NCI-H345 treated with DMSO at 0.1 percent for 48 hours (cell line): ENCODE measurements at regions not wholly inside any gene's neighbourhood (a gene's known extent, or its start where the extent isn't known, plus 50 kb on each side); places are given as distances from the start of the nearest gene placed in this dataset.

Source experiments
- DNase-seq: peaks from one replicate; lab custom pipeline; 2025; ENCODE audit not compliant: unreplicated experiment; lab: John Stamatoyannopoulos, UW

- peak; percentile 88 for DNase-seq
These were observed 211.5 kb upstream of the C14orf180 start for GRCh38 chr14:104367866-104368750.

- DNase-seq: no peak
These were observed 210.8 kb upstream of the C14orf180 start for GRCh38 chr14:104368751-104369100.

- no peak for DNase-seq
These were observed 210.4 kb upstream of the C14orf180 start for GRCh38 chr14:104369208-104369607.

GRCh38 chr14:104370256-104370870, 209.2 kb upstream of the C14orf180 start:
- DNase-seq: peak; percentile 59

- no peak for DNase-seq
These were observed 208.5 kb upstream of the C14orf180 start for GRCh38 chr14:104371031-104371430.

- DNase-seq: no peak
These were observed 207.6 kb upstream of the C14orf180 start for GRCh38 chr14:104371917-104372316.

- no peak for DNase-seq
These were observed 207.0 kb upstream of the C14orf180 start for GRCh38 chr14:104372390-104373054.

- peak; percentile 79 for DNase-seq
These were observed 206.3 kb upstream of the C14orf180 start for GRCh38 chr14:104373055-104373854.

GRCh38 chr14:104373855-104374717, 205.5 kb upstream of the C14orf180 start:
- DNase-seq: no peak

- no peak for DNase-seq
These were observed 204.9 kb upstream of the C14orf180 start for GRCh38 chr14:104374718-104375080.

GRCh38 chr14:104375551-104376201, 203.9 kb upstream of the C14orf180 start:
- DNase-seq: no peak

- DNase-seq: no peak
These were observed 203.1 kb upstream of the C14orf180 start for GRCh38 chr14:104376202-104377140.

GRCh38 chr14:104377256-104377655, 202.3 kb upstream of the C14orf180 start:
- no peak for DNase-seq

GRCh38 chr14:104378698-104379113, 200.9 kb upstream of the C14orf180 start:
- no peak for DNase-seq

GRCh38 chr14:104382361-104383087, 197.0 kb upstream of the C14orf180 start:
- no peak for DNase-seq

GRCh38 chr14:104383088-104383995, 196.2 kb upstream of the C14orf180 start:
- peak; percentile 52 for DNase-seq
